Peyer's patch (tissue), 4 donors: ENCODE measurements at regions not wholly inside any gene's neighbourhood (a gene's known extent, or its start where the extent isn't known, plus 50 kb on each side); places are given as distances from the start of the nearest gene placed in this dataset.

Experiments
- DNase-seq, 3 donors: peaks; one replicate each; pipeline ENCODE4 v3.0.0-alpha.2; 2017 to 2019
- H3K27ac ChIP-seq, 4 donors: fragments of 200-600 bp; sonication (generic); one replicate each; pipeline ENCODE4 v1.5.1; 2016 to 2019
- H3K27me3 ChIP-seq, 2 donors: fragments of 200-600 bp; sonication (generic); one replicate each; pipeline ENCODE4 v1.5.1; 2019
- H3K36me3 ChIP-seq, 3 donors: fragments of 200-600 bp; sonication (generic); one replicate each; pipeline ENCODE4 v1.5.1; 2016 to 2019
- H3K4me1 ChIP-seq, 4 donors: fragments of 200-600 bp; sonication (generic); one replicate each; pipeline ENCODE4 v1.5.1; 2016 to 2019
- H3K4me3 ChIP-seq, 4 donors: fragments of 200-600 bp; sonication (generic); 1 replicate in 3 of 4; 2 replicates in 1 of 4; pipeline ENCODE4 v1.5.1; 2016 to 2019; ENCODE audit warnings: mild to moderate bottlenecking in 1 of 4
- H3K9me3 ChIP-seq, 4 donors: fragments of 200-600 bp; sonication (generic); one replicate each; pipeline ENCODE4 v1.5.1; 2016 to 2019; ENCODE audit warnings: mild to moderate bottlenecking in 1 of 4
- POLR2A ChIP-seq, 2 donors: fragments of 450-650 bp; IDR thresholded peaks; one replicate each; pipeline ENCODE4 v1.5.1; 2017; ENCODE audit warnings: antibody characterized with exemption in 2 of 2, mild to moderate bottlenecking in 2 of 2, moderate library complexity in 2 of 2
- TF ChIP-seq, protein P1 (sequence below), 6 experiments: fragments of 450-650 bp in 4 of 6; fragments of 200-600 bp in 2 of 6; sonication (generic) in 1 of 6; IDR thresholded peaks; one replicate each; pipeline ENCODE4 v1.5.1; 2017 to 2019; ENCODE audit warnings: antibody characterized with exemption in 6 of 6, mild to moderate bottlenecking in 3 of 6, moderate library complexity in 1 of 6

DNA sequence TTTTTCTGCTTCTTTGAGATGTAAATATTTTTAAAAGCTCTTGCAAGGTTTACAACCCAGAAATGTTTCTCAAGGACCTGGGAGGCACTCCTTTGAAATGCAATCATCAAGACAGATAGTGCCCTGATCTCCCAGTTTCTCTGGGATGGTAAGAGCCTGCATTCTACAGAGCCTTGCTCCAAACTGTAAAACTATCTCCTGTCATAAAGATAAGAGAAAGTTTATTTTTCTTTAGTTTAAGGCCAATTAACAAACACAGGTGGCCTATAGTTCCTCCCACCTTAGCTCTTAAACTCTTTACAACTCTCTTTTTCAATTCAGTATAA lies 1231.1 kb upstream of the NUDT12 start:
- DNase-seq: no peak
- H3K36me3 ChIP-seq: no peaks in the 10 kb centered on the region

DNA sequence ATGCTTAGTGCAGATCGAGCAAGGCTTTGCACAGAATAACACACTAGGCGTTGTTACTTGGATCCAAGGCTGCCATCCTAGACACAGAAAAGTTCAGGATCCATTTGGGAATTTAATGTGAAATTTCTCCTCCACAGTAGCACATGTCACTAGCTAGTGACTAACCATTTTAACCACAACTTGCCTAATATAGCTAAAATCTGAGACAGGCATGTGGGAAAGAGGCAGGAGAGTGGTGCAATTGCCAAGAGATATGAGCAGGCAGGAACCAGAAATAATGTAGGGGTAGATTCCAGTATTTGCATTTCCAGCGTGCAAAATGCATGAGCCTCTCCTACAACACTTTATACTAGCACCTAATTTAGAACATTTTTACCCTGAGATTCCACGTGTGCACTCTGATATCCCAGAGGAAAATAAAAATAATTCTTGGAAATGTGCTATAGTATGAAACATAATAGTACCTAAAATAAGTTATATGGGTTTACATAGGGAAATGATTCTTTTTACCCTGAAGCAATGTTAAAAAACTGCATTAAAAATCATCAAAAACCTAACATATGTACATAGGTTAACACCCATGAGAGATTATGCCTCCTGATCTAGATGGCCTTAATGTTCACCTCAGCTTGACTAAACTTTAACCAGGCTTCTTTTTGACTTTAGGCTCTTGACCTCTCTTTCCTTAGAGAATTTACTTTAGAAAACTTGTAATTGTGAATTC lies 1230.6 kb upstream of the NUDT12 start:
- H3K4me1 ChIP-seq: no peaks in the 10 kb centered on the region
- no peak for DNase-seq
- no peak overlapping the region for H3K4me3 ChIP-seq
- TF ChIP-seq POLR2A (IDR thresholded peaks at IDR 0.05): no peak
- TF ChIP-seq, protein P1, sequence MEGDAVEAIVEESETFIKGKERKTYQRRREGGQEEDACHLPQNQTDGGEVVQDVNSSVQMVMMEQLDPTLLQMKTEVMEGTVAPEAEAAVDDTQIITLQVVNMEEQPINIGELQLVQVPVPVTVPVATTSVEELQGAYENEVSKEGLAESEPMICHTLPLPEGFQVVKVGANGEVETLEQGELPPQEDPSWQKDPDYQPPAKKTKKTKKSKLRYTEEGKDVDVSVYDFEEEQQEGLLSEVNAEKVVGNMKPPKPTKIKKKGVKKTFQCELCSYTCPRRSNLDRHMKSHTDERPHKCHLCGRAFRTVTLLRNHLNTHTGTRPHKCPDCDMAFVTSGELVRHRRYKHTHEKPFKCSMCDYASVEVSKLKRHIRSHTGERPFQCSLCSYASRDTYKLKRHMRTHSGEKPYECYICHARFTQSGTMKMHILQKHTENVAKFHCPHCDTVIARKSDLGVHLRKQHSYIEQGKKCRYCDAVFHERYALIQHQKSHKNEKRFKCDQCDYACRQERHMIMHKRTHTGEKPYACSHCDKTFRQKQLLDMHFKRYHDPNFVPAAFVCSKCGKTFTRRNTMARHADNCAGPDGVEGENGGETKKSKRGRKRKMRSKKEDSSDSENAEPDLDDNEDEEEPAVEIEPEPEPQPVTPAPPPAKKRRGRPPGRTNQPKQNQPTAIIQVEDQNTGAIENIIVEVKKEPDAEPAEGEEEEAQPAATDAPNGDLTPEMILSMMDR (IDR thresholded peaks at IDR 0.05): no peak
- H3K27me3 ChIP-seq: no peaks in the 10 kb centered on the region
- H3K9me3 ChIP-seq: no peaks in the 10 kb centered on the region
- H3K27ac ChIP-seq: no peak overlapping the region
- H3K36me3 ChIP-seq: no peaks in the 10 kb centered on the region

More for the DNA sequence above, 1231.1 kb upstream of the NUDT12 start:
- Histone ChIP-seq H3K27me3 (no peaks in the 10 kb centered on the region), H3K9me3 (no peaks in the 10 kb centered on the region), H3K4me3 (no peak overlapping the region), H3K27ac (no peak overlapping the region), H3K4me1 (no peaks in the 10 kb centered on the region)
- no peak for TF ChIP-seq POLR2A (IDR thresholded peaks at IDR 0.05)

DNA sequence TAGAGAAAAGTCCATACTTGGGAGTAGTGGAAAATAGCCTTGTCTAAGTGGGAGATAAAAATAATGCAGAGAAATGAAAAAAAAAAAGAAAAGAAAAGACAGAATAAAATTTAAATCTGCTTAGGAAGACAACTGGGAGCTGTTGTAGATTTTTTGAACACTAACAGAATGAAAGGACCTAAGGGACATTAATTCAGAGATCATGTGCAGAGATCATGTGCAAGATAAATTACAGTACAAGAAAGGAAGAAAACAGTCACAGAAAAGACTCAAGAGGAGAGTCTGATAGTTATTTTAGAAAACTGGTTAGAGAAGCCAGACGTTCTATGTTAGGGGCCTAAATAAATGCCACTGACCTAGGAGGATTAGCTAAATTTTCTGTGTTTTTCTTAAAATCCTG lies 1226.8 kb upstream of the NUDT12 start:
- no peaks in the 10 kb centered on the region for H3K27me3 ChIP-seq
- H3K4me3 ChIP-seq: no peak overlapping the region
- TF ChIP-seq, protein P1 (IDR thresholded peaks at IDR 0.05): no peak
- H3K36me3 ChIP-seq: no peaks in the 10 kb centered on the region
- no peak overlapping the region for H3K27ac ChIP-seq
- H3K9me3 ChIP-seq: no peaks in the 10 kb centered on the region
- no peaks in the 10 kb centered on the region for H3K4me1 ChIP-seq
- no peak for DNase-seq

DNA sequence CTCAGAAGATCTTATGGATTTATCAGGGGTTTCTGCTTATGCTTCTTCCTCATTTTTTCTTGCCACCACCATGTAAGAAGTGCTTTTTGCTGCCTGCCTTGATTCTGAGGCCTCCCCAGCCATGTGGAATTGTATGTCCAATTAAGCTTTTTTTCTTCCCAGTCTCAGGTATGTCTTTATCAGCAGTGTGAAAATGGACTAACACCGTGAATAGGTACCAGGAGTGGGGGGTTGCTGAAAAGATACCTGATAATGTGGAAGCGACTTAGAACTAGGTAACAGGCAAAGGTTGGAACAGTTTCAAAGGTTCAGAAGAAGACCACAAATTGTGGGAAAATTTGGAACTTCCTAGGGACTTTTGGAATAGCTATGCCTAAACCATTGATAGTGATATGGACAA lies 1222.5 kb upstream of the NUDT12 start:
- TF ChIP-seq, protein P1 (IDR thresholded peaks at IDR 0.05): no peak
- TF ChIP-seq POLR2A (IDR thresholded peaks at IDR 0.05): no peak
- Histone ChIP-seq H3K4me1 (no peaks in the 10 kb centered on the region), H3K27me3 (no peaks in the 10 kb centered on the region), H3K27ac (no peak overlapping the region), H3K36me3 (no peaks in the 10 kb centered on the region), H3K9me3 (no peaks in the 10 kb centered on the region), H3K4me3 (no peak overlapping the region)
- DNase-seq: no peak

DNA sequence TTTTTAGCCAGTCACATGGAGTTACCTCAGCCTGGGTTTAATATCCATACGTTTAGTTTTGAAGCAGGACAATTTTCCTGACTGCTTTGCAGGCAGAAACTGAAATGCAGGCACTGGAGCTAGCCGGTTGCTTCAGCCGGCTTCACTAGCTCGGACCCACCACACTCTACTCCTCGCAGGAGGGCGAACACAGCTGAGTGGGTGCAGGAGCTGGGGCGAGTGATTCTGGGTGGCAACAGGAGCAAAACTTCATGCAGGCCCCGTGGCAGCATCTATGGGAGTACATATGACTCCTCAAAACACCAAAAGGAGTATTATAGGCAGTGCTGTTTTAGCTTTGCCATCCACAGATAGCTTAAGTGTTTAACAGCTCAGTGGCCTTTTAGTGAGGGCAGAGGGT lies 1211.8 kb upstream of the NUDT12 start:
- H3K9me3 ChIP-seq: no peaks in the 10 kb centered on the region
- no peaks in the 10 kb centered on the region for H3K36me3 ChIP-seq
- H3K27me3 ChIP-seq: no peaks in the 10 kb centered on the region
- DNase-seq: no peak
- TF ChIP-seq, protein P1 (IDR thresholded peaks at IDR 0.05): no peak
- TF ChIP-seq POLR2A (IDR thresholded peaks at IDR 0.05): no peak
- no peak overlapping the region for H3K27ac ChIP-seq
- H3K4me3 ChIP-seq: no peak overlapping the region
- no peaks in the 10 kb centered on the region for H3K4me1 ChIP-seq

DNA sequence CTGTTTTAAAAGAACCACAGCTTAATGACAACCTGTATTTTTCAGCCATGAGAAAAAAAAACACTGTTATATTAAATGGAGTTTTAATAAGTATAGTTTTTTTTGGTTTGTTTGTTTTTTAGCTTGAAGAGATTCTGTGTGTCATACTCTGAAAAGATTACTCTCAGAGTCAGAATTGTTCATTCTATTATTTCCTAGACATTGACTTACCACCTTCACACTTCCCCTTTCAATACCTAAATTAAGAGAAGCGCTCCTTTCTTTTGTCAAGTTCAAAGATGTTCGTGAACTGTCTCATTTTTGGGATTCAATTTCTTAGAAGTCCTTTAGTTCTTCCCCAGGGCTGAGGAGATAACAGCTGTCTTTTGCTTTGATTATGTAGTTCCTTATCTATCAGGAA lies 1201.6 kb upstream of the NUDT12 start:
- TF ChIP-seq POLR2A (IDR thresholded peaks at IDR 0.05): no peak
- TF ChIP-seq, protein P1 (IDR thresholded peaks at IDR 0.05): no peak
- no peak for DNase-seq
- Histone ChIP-seq H3K36me3 (no peaks in the 10 kb centered on the region), H3K27me3 (no peaks in the 10 kb centered on the region), H3K27ac (no peak overlapping the region), H3K9me3 (no peaks in the 10 kb centered on the region), H3K4me1 (no peaks in the 10 kb centered on the region), H3K4me3 (no peak overlapping the region)
